HG03460 (cell line): ENCODE measurements at regions not wholly inside any gene's neighbourhood (a gene's known extent, or its start where the extent isn't known, plus 50 kb on each side); places are given as distances from the start of the nearest gene placed in this dataset.

Source experiments
- ATAC-seq: cut with Tn5 transposase; IDR thresholded peaks from one replicate; pipeline ENCODE4 v1.9.1; 2021; ENCODE audit not compliant: unreplicated experiment

GRCh38 chr6:40973304-40973703 is 65.7 kb downstream of the UNC5CL start:
- ATAC-seq, result no peak

GRCh38 chr6:40972814-40973213 is 66.2 kb downstream of the UNC5CL start:
- no peak for ATAC-seq

DNA sequence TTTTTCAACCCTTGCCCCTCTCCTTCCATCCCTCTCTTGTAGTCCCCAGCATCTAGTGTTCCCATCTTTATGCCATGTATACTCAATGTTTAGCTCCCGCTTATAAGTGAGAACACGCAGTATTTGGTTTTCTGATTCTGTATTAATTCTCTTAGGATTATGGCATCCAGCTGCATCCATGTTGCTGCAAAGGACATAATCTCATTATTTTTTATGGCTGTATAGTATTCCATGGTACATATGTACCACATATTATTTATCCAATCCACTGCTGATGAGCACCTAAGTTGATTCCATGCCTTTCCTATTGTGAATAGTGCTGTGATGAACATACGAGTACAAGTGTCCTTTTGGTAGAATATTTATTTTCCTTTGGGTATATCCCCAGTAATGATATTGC is 66.8 kb downstream of the UNC5CL start:
- no peak for ATAC-seq

GRCh38 chr6:40968620-40969164 is 70.3 kb downstream of the UNC5CL start:
- no peak for ATAC-seq

DNA sequence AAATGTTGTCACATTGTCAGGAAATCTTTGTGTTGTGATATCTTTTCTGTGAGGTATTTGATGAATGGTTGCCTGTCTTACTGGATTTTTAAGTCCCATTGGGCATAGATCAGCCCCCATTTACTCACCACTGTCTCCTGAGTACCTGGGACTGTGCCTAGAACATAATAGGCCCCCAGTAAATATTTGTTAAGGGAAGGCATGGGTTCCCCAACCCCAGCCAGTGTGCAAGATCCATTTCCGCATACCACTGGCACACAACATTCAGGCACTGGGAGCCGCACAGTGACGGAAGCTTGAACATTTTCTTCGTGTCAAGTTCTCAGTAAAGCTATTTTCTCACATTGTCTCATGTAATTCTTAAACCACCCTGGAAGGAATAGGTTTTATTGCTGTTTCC is 72.2 kb downstream of the UNC5CL start:
- no peak for ATAC-seq

DNA sequence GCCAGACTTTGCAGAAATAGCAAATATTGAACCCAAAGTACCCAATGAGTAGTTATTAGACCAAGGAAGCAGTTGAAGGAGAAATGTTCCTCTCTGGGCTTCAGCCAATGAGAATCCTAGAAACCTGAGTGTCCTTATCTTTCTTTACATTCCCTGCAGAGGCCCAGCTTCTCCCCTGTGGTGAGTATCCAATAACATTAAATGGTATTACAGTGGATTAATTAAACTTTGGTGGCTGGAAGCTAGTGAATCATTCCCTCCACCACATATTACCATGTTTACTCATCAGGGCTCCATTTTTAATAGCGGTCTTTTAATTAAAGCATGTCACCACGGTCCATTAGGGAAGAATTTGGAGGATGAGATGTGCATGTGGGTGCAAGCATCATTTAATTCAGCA is 74.0 kb downstream of the UNC5CL start:
- ATAC-seq, result no peak

DNA sequence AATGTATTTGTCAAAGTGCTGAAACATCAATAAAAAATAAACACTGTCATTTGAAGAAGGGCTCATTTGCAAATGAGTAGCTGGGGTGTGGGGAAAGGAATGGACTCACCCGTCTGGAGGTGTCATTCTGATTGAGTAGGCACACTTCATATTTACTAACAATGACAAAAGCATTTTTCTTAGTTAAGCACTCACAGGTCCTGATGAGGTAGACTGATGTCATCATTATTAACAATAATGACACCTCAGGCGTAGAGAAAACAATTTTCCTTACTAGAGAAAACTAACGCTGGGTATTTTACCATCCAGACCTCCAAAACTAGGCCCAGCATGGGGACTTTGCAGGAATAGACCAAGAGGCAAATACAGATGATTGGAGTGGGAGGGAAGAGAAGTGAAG is 76.0 kb downstream of the UNC5CL start:
- no peak for ATAC-seq

DNA sequence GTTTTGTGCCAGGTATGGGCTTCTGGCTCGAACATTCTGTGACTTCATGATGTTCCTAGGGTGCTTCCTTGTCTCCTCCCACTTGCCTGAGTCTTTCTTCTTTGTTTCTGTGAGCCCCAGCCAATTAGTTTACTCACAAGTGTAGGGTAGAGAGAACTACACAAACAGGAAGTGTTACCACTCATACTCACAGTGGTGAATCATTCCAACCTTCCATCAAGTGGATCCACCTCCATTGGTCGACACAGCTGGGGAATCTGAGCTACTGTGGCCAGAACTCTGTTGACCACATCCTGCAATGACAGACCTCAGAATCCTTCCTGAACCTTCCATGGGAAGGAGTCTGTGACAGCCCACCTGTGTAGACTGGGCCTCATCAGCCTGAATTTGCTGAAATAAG is 76.8 kb downstream of the UNC5CL start:
- no peak for ATAC-seq

DNA sequence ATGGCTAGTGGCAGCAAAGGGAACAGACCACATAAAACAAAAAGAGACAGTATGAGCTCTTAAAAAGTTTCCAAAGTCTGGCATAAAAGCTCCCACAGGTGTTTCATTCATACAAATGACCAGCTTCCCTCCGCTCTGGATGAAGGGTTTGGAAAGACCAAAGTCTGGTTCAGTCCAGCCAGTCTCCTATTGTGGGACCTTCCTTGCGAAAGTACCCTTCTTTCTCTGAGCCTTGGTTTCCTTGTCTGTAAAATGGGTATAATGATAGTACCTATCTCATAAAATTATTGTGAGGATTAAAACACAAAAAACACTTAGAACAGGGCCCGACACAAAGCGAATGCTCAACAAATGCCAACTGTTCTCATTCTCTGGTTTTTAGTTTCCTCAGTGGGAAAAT is 77.2 kb downstream of the UNC5CL start:
- ATAC-seq, result no peak

GRCh38 chr6:40960742-40961430 is 78.1 kb downstream of the UNC5CL start:
- no peak for ATAC-seq

- ATAC-seq, result no peak
Observed at GRCh38 chr6:40959781-40960327, 79.2 kb downstream of the UNC5CL start.

DNA sequence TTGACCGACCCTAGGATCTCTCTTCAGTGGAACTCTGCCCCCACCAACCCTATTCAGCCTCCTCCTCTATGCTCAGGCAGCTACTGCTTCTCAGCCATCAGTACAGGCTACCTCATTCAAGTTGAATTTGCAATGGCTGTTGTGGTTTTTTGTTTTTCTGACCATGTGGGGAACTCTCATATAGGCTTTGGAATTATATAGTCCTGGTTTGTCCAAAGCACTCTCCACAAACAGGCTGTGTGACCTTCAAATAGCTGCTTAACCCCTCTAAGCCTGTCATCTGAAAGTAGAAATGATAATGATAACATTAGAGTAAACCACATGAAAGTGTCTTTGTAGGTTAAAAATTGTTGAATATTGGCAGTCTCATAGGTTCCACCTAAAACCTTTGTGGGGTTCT is 80.3 kb downstream of the UNC5CL start:
- no peak for ATAC-seq

- ATAC-seq, result no peak
Observed at GRCh38 chr6:40957616-40958492, 81.2 kb downstream of the UNC5CL start.

DNA sequence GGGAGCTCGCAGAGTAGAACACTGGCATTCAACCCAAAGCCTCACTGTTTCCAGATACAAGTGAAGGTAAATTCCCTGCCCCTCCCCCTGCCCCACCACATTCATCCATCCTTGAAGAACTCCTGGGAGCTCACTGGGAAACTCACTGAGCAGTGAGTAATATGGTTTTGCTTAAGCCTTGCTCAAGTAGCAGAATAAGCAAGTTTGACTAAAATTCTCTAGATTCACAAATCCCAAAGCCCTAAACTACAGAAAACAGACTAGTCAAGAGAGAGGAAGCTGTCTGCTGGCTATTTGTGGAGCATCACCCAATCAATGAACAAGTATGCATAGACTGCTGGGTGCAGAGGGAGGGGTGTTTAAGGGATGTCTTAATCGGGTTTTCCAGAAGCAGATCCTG is 82.1 kb downstream of the UNC5CL start:
- ATAC-seq, result no peak

DNA sequence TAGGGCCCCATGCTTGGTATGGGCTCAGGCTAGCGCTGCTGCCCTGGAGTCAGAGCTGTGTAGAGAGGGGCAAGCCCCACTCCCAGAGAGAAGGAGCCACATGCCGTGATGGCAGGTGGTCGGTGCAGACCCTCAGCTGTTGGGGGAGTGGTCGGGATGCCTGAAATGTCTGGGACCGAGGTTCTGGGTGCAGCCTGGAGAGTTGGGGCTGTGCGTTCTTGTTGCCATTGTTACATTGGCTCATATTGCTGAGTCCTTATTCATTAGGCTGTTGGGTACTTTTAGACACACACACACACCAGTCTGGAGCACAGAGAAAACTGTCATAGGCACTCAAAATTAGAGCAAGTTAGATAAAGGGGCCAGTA is 83.9 kb downstream of the UNC5CL start:
- no peak for ATAC-seq

DNA sequence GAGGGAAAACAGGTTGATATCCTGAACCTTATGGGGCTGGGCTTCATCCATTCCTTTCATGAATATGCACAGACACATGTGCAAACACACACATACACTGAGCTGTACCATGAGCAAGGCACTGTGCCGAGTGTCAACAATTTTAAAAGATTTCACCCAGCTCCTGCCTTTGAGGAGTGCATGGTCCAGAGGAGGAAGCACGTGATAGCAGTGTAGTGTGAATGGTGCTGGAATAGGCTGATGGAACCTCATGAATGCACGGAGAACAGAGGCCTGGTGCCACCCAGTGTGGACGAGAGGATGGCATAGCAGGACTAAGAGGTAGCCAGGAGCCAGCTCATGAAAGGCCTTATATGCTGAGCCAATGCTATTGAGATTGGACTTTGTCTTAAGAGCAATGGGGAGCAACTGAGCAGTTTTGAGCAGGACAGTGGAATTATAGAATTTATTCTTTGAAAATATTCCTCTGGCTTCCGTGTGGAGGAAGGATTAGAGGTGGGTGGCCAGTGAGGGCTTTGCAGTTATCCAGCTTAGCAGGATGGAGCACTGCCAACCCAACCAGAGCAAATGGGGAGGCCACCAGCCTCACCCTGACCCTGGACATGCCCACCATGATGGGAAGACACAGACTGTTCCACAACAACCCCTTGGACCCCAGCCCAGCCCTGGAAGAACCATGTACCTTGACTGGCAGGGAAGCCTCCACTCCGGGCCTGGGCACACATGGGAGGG is 84.4 kb downstream of the UNC5CL start:
- no peak for ATAC-seq

- ATAC-seq, result no peak
Observed at GRCh38 chr6:40953486-40953885, 85.5 kb downstream of the UNC5CL start.

- no peak for ATAC-seq
Observed at GRCh38 chr6:40950986-40951698, 87.9 kb downstream of the UNC5CL start.

- ATAC-seq, result no peak
Observed at GRCh38 chr6:40948570-40948969, 90.5 kb downstream of the UNC5CL start.

DNA sequence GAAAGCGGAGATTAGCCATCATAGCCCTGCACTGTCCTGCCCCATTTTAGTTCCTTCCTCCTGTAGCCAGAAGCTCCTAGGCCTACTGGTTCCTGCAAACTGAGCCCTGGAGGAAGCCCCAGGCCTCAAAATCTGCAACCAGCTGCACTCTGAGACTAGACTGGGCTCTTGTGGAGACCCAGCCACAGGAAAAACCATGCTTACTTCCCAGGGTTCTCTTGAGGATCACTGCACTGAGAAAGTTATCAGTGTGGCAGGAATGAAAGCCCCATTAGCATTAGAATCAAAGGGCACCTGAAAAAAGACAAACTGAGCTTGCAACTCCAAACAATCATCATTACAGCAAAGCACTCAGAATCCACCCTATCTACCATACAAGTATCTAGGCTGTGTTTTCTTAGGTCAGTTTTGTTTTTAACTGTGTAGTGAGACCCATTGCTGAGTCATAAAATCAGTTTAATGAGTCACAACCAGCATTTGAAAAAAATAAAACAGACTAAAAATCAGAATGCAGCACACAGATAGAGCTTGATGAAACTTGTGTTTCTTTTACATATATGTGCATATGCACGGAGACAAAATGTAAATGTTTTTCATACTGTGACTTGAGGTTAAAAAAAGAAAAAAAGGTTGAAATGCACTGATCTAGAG is 91.0 kb downstream of the UNC5CL start:
- ATAC-seq, result no peak
